ENCODE measurements at regions not wholly inside any gene's neighbourhood (a gene's known extent, or its start where the extent isn't known, plus 50 kb on each side); places are given as distances from the start of the nearest gene placed in this dataset.

DNA sequence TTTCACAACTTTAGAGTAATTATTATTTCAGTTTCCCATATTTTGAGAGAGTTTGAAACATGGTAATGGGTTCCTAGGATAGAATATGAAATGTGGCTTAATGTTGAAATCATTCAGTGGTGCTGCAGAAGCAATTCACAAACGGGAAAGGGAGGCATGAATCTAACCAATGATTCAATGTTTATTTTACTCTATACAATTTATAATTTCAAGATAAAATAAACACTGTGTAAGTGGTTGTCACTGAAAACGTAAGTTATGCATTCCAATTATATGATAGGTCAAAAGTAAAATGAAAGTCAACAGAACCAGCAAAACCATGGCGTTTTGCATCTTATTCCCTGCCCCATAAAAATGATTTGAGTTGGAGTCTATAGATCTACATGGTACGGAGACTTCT is 1207.1 kb upstream of the CDH18 start:
- no peaks in the 10 kb centered on the region for H3K27me3 ChIP-seq
- no peaks in the 10 kb centered on the region for H3K9me3 ChIP-seq
- ATAC-seq = no peak
- H3K4me1 ChIP-seq = no peaks in the 10 kb centered on the region
- no peak overlapping the region for H3K27ac ChIP-seq
- in situ Hi-C loops (cut with MboI; ENCODE audit: low sequenced_read_pairs in 4 of 4) (no loop called here), intact Hi-C loops (cut with DNase I; ENCODE audit: low total_unique reads) (no loop called here)
- no peak for DNase-seq
- H3K36me3 ChIP-seq = no peaks in the 10 kb centered on the region
- H3K4me3 ChIP-seq = no peak overlapping the region
- no peak for TF ChIP-seq CTCF (IDR thresholded peaks at IDR 0.05 in 4 of 5, conservative IDR thresholded peaks at IDR 0.05 in 1 of 5)
- no peak for TF ChIP-seq POLR2A (IDR thresholded peaks at IDR 0.05)

- in situ Hi-C loops (cut with MboI; ENCODE audit: low sequenced_read_pairs in 4 of 4) (no loop called here), intact Hi-C loops (cut with DNase I; ENCODE audit: low total_unique reads) (no loop called here)
- no peak overlapping the region for H3K27ac ChIP-seq
- H3K27me3 ChIP-seq = no peaks in the 10 kb centered on the region
- no peaks in the 10 kb centered on the region for H3K36me3 ChIP-seq
- no peak overlapping the region for H3K4me3 ChIP-seq
- no peaks in the 10 kb centered on the region for H3K9me3 ChIP-seq
- no peak for DNase-seq
- no peak for ATAC-seq
- H3K4me1 ChIP-seq = no peaks in the 10 kb centered on the region
- TF ChIP-seq POLR2A (IDR thresholded peaks at IDR 0.05) (no peak), CTCF (IDR thresholded peaks at IDR 0.05 in 4 of 5, conservative IDR thresholded peaks at IDR 0.05 in 1 of 5) (no peak)
Measured at GRCh38 chr5:21185536-21185935, 1197.5 kb upstream of the CDH18 start.

DNA sequence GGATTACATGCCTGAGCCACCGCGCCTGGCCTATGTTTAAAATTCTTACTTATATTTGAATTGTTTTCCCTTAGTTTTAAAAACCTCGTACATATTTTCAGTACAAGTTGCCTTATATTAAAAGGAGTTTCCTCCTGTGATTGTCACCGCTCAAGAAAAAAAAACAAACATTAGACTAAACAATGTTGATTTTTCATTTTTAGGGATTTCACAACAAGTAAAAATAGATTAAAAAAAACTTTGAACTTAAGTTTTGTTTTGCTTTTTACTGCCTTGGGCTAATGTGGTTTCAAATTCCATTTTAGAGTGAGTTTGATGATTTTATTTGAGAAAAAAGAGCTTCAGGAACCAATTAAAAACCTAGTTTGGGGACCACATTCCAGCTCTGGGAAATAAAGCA is 1196.6 kb upstream of the CDH18 start:
- Histone ChIP-seq H3K27ac (no peak overlapping the region), H3K27me3 (no peaks in the 10 kb centered on the region), H3K4me1 (no peaks in the 10 kb centered on the region), H3K4me3 (no peak overlapping the region), H3K9me3 (no peaks in the 10 kb centered on the region), H3K36me3 (no peaks in the 10 kb centered on the region)
- in situ Hi-C loops (cut with MboI; ENCODE audit: low sequenced_read_pairs in 4 of 4) = no loop called here
- intact Hi-C loops (cut with DNase I; ENCODE audit: low total_unique reads) = no loop called here
- DNase-seq (no peak), ATAC-seq (no peak)
- TF ChIP-seq POLR2A (IDR thresholded peaks at IDR 0.05) (no peak), CTCF (IDR thresholded peaks at IDR 0.05 in 4 of 5, conservative IDR thresholded peaks at IDR 0.05 in 1 of 5) (no peak)

DNA sequence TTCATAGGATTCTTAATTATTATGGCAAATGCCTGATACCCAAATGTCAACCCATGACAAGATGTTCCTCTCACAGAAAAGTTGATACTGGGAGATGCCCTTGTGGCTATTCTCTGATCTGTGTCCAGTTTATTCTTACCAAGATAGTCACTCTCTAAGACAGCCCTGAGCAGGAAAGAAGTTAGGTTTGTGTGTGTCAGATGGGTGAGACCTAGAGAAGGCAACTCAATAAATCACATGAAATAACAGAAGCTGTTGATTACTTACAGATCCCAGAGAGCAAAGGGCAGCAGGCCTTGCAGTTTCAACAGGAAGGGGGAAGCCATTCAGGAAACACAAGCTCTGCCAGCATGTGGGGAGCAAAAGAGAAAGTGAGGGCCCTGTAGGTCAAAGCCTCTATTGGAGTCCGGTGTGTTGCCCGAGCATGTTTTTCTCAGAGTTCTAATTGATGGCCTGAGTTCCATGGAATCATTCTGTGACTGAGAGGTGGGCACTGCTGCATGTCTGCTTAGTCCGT is 1193.7 kb upstream of the CDH18 start:
- no peak overlapping the region for H3K27ac ChIP-seq
- no peaks in the 10 kb centered on the region for H3K4me1 ChIP-seq
- no peaks in the 10 kb centered on the region for H3K27me3 ChIP-seq
- no peak for TF ChIP-seq CTCF (IDR thresholded peaks at IDR 0.05 in 4 of 5, conservative IDR thresholded peaks at IDR 0.05 in 1 of 5)
- no peak for TF ChIP-seq POLR2A (IDR thresholded peaks at IDR 0.05)
- intact Hi-C loops (cut with DNase I; ENCODE audit: low total_unique reads) (no loop called here), in situ Hi-C loops (cut with MboI; ENCODE audit: low sequenced_read_pairs in 4 of 4) (no loop called here)
- DNase-seq (no peak), ATAC-seq (no peak)
- no peaks in the 10 kb centered on the region for H3K36me3 ChIP-seq
- H3K9me3 ChIP-seq = no peaks in the 10 kb centered on the region
- H3K4me3 ChIP-seq = no peak overlapping the region

GRCh38 chr5:21173526-21173925 is 1185.5 kb upstream of the CDH18 start:
- H3K36me3 ChIP-seq = no peaks in the 10 kb centered on the region
- ATAC-seq (no peak), DNase-seq (no peak)
- H3K27ac ChIP-seq = no peak overlapping the region
- in situ Hi-C loops (cut with MboI; ENCODE audit: low sequenced_read_pairs in 4 of 4) (no loop called here), intact Hi-C loops (cut with DNase I; ENCODE audit: low total_unique reads) (no loop called here)
- H3K27me3 ChIP-seq = no peaks in the 10 kb centered on the region
- no peak overlapping the region for H3K4me3 ChIP-seq
- H3K9me3 ChIP-seq = no peaks in the 10 kb centered on the region
- no peaks in the 10 kb centered on the region for H3K4me1 ChIP-seq
- TF ChIP-seq CTCF (IDR thresholded peaks at IDR 0.05 in 4 of 5, conservative IDR thresholded peaks at IDR 0.05 in 1 of 5) = no peak
- no peak for TF ChIP-seq POLR2A (IDR thresholded peaks at IDR 0.05)
